CD4-positive, CD25-positive, alpha-beta regulatory T cell (primary cell): ENCODE measurements at regions not wholly inside any gene's neighbourhood (a gene's known extent, or its start where the extent isn't known, plus 50 kb on each side); places are given as distances from the start of the nearest gene placed in this dataset.

Experiments used
- ATAC-seq, 2 donors: fragments of 150-1000 bp; cut with Tn5 transposase; one replicate each; pipeline ENCODE4 v1.10.0; 2021; ENCODE audit warnings: low read depth in 2 of 2, moderate number of reproducible peaks in 2 of 2, moderate library complexity in 1 of 2
- DNase-seq, 3 donors: peaks; one replicate each; pipeline versions ENCODE4 v3.0.0 to v3.0.0-alpha.2; 2012 to 2022; ENCODE audit warnings: mixed read lengths in 1 of 3
- H3K27ac ChIP-seq: one replicate; pipeline ENCODE4 v1.7.0; 2013; ENCODE audit warnings: mild to moderate bottlenecking, low read length; ENCODE audit not compliant: insufficient read depth, poor library complexity, severe bottlenecking
- H3K27me3 ChIP-seq: one replicate; pipeline ENCODE4 v1.7.0; 2013; ENCODE audit warnings: low read length; ENCODE audit not compliant: control insufficient read depth, insufficient read depth
- H3K36me3 ChIP-seq: one replicate; pipeline ENCODE4 v1.7.0; 2013; ENCODE audit warnings: mild to moderate bottlenecking, low read length, moderate library complexity; ENCODE audit not compliant: control insufficient read depth, insufficient read depth
- H3K4me1 ChIP-seq: 2 replicates; pipeline ENCODE4 v1.7.0; 2013; ENCODE audit warnings: mild to moderate bottlenecking, low read length; ENCODE audit not compliant: insufficient read depth, control insufficient read depth, poor library complexity, severe bottlenecking
- H3K4me3 ChIP-seq: one replicate; pipeline ENCODE4 v1.7.0; 2013; ENCODE audit warnings: low read depth, mild to moderate bottlenecking, low read length, moderate library complexity
- H3K9me3 ChIP-seq, 2 experiments: 1 replicate in 1 of 2; 2 replicates in 1 of 2; pipeline ENCODE4 v1.7.0; 2013; ENCODE audit warnings: low read length in 2 of 2, mild to moderate bottlenecking in 1 of 2, moderate library complexity in 1 of 2; ENCODE audit not compliant: control insufficient read depth in 2 of 2
- H3K27ac Mint-ChIP-seq, 3 donors: one replicate each; pipeline ENCODE4 v1.8.0; 2020 to 2022; ENCODE audit warnings: mild to moderate bottlenecking in 3 of 3, mixed read lengths in 3 of 3, moderate library complexity in 2 of 3
- H3K27me3 Mint-ChIP-seq: one replicate; pipeline ENCODE4 v1.8.0; 2022; ENCODE audit warnings: mild to moderate bottlenecking, mixed read lengths
- H3K36me3 Mint-ChIP-seq: one replicate; pipeline ENCODE4 v1.8.0; 2020; ENCODE audit warnings: mixed read lengths
- H3K4me1 Mint-ChIP-seq, 4 donors: one replicate each; pipeline ENCODE4 v1.8.0; 2020 to 2022; ENCODE audit warnings: mixed read lengths in 4 of 4, mild to moderate bottlenecking in 1 of 4
- H3K4me3 Mint-ChIP-seq, 4 donors: one replicate each; pipeline ENCODE4 v1.8.0; 2020 to 2022; ENCODE audit warnings: mild to moderate bottlenecking in 4 of 4, mixed read lengths in 4 of 4, moderate library complexity in 3 of 4
- H3K9me3 Mint-ChIP-seq, 7 donors: one replicate each; pipeline ENCODE4 v1.8.0; 2020 to 2022; ENCODE audit warnings: mixed read lengths in 7 of 7, mild to moderate bottlenecking in 3 of 7, moderate library complexity in 2 of 7

GRCh38 chr10:130422366-130423324 is 286.5 kb downstream of the GLRX3 start:
- H3K9me3 ChIP-seq, result no peaks in the 10 kb centered on the region
- H3K36me3 ChIP-seq, result no peaks in the 10 kb centered on the region
- H3K4me3 Mint-ChIP-seq, result no peak overlapping the region
- H3K9me3 Mint-ChIP-seq, result peaks cover 0 to 6% (median 0%) of the 10 kb centered on the region in 7 donors
- H3K27ac ChIP-seq, result no peak overlapping the region
- H3K27ac Mint-ChIP-seq, result no peak overlapping the region
- H3K4me3 ChIP-seq, result no peak overlapping the region
- no peaks in the 10 kb centered on the region for H3K4me1 Mint-ChIP-seq
- no peaks in the 10 kb centered on the region for H3K27me3 Mint-ChIP-seq
- H3K36me3 Mint-ChIP-seq, result no peaks in the 10 kb centered on the region
- no peak for DNase-seq
- no peaks in the 10 kb centered on the region for H3K4me1 ChIP-seq
- ATAC-seq, result no peak
- H3K27me3 ChIP-seq, result no peaks in the 10 kb centered on the region

- Mint-ChIP-seq H3K27ac (no peak overlapping the region), H3K9me3 (peaks cover 0 to 9% (median 4%) of the 10 kb centered on the region in 7 donors), H3K4me1 (no peaks in the 10 kb centered on the region), H3K4me3 (no peak overlapping the region), H3K36me3 (no peaks in the 10 kb centered on the region), H3K27me3 (no peaks in the 10 kb centered on the region)
- ATAC-seq (no peak), DNase-seq (no peak)
- Histone ChIP-seq H3K27ac (no peak overlapping the region), H3K4me3 (no peak overlapping the region), H3K9me3 (no peaks in the 10 kb centered on the region), H3K27me3 (no peaks in the 10 kb centered on the region), H3K36me3 (no peaks in the 10 kb centered on the region), H3K4me1 (no peaks in the 10 kb centered on the region)
Observed at GRCh38 chr10:130423455-130424305, 287.5 kb downstream of the GLRX3 start.

- H3K36me3 ChIP-seq, result no peaks in the 10 kb centered on the region
- no peak for ATAC-seq
- Mint-ChIP-seq H3K9me3 (peaks cover 0 to 9% (median 4%) of the 10 kb centered on the region in 7 donors), H3K36me3 (no peaks in the 10 kb centered on the region), H3K27ac (no peak overlapping the region), H3K4me1 (no peaks in the 10 kb centered on the region), H3K4me3 (no peak overlapping the region), H3K27me3 (no peaks in the 10 kb centered on the region)
- no peaks in the 10 kb centered on the region for H3K4me1 ChIP-seq
- H3K9me3 ChIP-seq, result no peaks in the 10 kb centered on the region
- no peaks in the 10 kb centered on the region for H3K27me3 ChIP-seq
- no peak for DNase-seq
- H3K27ac ChIP-seq, result no peak overlapping the region
- H3K4me3 ChIP-seq, result no peak overlapping the region
Observed at GRCh38 chr10:130424418-130424817, 288.2 kb downstream of the GLRX3 start.

GRCh38 chr10:130425169-130425568 is 289.0 kb downstream of the GLRX3 start:
- Histone ChIP-seq H3K36me3 (no peaks in the 10 kb centered on the region), H3K27me3 (no peaks in the 10 kb centered on the region), H3K27ac (no peak overlapping the region), H3K9me3 (no peaks in the 10 kb centered on the region), H3K4me1 (no peaks in the 10 kb centered on the region), H3K4me3 (no peak overlapping the region)
- no peak for DNase-seq
- Mint-ChIP-seq H3K4me3 (no peak overlapping the region), H3K36me3 (no peaks in the 10 kb centered on the region), H3K4me1 (no peaks in the 10 kb centered on the region), H3K27ac (no peak overlapping the region), H3K27me3 (no peaks in the 10 kb centered on the region), H3K9me3 (peaks cover 0 to 9% (median 4%) of the 10 kb centered on the region in 7 donors)
- no peak for ATAC-seq

GRCh38 chr10:130425881-130426435 is 289.8 kb downstream of the GLRX3 start:
- H3K36me3 ChIP-seq, result no peaks in the 10 kb centered on the region
- no peak overlapping the region for H3K4me3 Mint-ChIP-seq
- H3K9me3 ChIP-seq, result no peaks in the 10 kb centered on the region
- no peaks in the 10 kb centered on the region for H3K27me3 Mint-ChIP-seq
- H3K4me1 Mint-ChIP-seq, result no peaks in the 10 kb centered on the region
- no peaks in the 10 kb centered on the region for H3K4me1 ChIP-seq
- no peaks in the 10 kb centered on the region for H3K36me3 Mint-ChIP-seq
- peaks cover 0 to 11% (median 4%) of the 10 kb centered on the region in 7 donors for H3K9me3 Mint-ChIP-seq
- no peak overlapping the region for H3K27ac ChIP-seq
- DNase-seq (no peak), ATAC-seq (no peak)
- H3K27ac Mint-ChIP-seq, result no peak overlapping the region
- H3K27me3 ChIP-seq, result no peaks in the 10 kb centered on the region
- H3K4me3 ChIP-seq, result no peak overlapping the region

- peaks cover 0 to 11% (median 4%) of the 10 kb centered on the region in 7 donors for H3K9me3 Mint-ChIP-seq
- DNase-seq (no peak), ATAC-seq (no peak)
- H3K9me3 ChIP-seq, result no peaks in the 10 kb centered on the region
- no peaks in the 10 kb centered on the region for H3K27me3 ChIP-seq
- H3K27me3 Mint-ChIP-seq, result no peaks in the 10 kb centered on the region
- no peaks in the 10 kb centered on the region for H3K36me3 Mint-ChIP-seq
- no peaks in the 10 kb centered on the region for H3K4me1 Mint-ChIP-seq
- no peaks in the 10 kb centered on the region for H3K36me3 ChIP-seq
- H3K4me3 Mint-ChIP-seq, result peak overlapping the region in 1 of 4 donors; percentile 71
- no peak overlapping the region for H3K4me3 ChIP-seq
- H3K4me1 ChIP-seq, result no peaks in the 10 kb centered on the region
- no peak overlapping the region for H3K27ac ChIP-seq
- no peak overlapping the region for H3K27ac Mint-ChIP-seq
Observed at GRCh38 chr10:130427216-130427722, 291.1 kb downstream of the GLRX3 start.

- Mint-ChIP-seq H3K27me3 (no peaks in the 10 kb centered on the region), H3K9me3 (peaks cover 0 to 14% (median 2%) of the 10 kb centered on the region in 7 donors), H3K27ac (no peak overlapping the region), H3K36me3 (no peaks in the 10 kb centered on the region), H3K4me1 (no peaks in the 10 kb centered on the region), H3K4me3 (no peak overlapping the region)
- ATAC-seq (no peak), DNase-seq (no peak)
- no peaks in the 10 kb centered on the region for H3K4me1 ChIP-seq
- no peaks in the 10 kb centered on the region for H3K36me3 ChIP-seq
- H3K27ac ChIP-seq, result no peak overlapping the region
- no peaks in the 10 kb centered on the region for H3K27me3 ChIP-seq
- no peaks in the 10 kb centered on the region for H3K9me3 ChIP-seq
- no peak overlapping the region for H3K4me3 ChIP-seq
Observed at GRCh38 chr10:130428936-130429335, 292.7 kb downstream of the GLRX3 start.
